Sigmoid colon (tissue), 6 donors: ENCODE measurements at regions not wholly inside any gene's neighbourhood (a gene's known extent, or its start where the extent isn't known, plus 50 kb on each side); places are given as distances from the start of the nearest gene placed in this dataset.

Experiments used
- DNase-seq: peaks from one replicate; pipeline ENCODE4 v3.0.0-alpha.2; 2019
- H3K27ac ChIP-seq, 4 donors: fragments of 200-600 bp; sonication (generic); one replicate each; pipeline ENCODE4 v1.5.1; 2016 to 2019; ENCODE audit warnings: mild to moderate bottlenecking in 1 of 4
- H3K27me3 ChIP-seq, 3 donors: fragments of 200-600 bp; sonication (generic); one replicate each; pipeline ENCODE4 v1.5.1; 2019; ENCODE audit warnings: mild to moderate bottlenecking in 1 of 3
- H3K36me3 ChIP-seq, 4 donors: fragments of 200-600 bp; sonication (generic); one replicate each; pipeline ENCODE4 v1.5.1; 2016 to 2019
- H3K4me1 ChIP-seq, 4 donors: fragments of 200-600 bp; sonication (generic); one replicate each; pipeline ENCODE4 v1.5.1; 2017 to 2019
- H3K4me3 ChIP-seq, 4 donors: fragments of 200-600 bp; sonication (generic); one replicate each; pipeline ENCODE4 v1.5.1; 2017 to 2019; ENCODE audit warnings: mild to moderate bottlenecking in 2 of 4, moderate library complexity in 1 of 4
- H3K9me3 ChIP-seq, 4 donors: fragments of 200-600 bp in 3 of 4; sonication (generic) in 3 of 4; one replicate each; pipeline versions ENCODE4 v1.5.1 to v1.6.1; 2013 to 2019
- EP300 ChIP-seq, 4 donors: sonication (generic); formaldehyde crosslinking; IDR thresholded peaks; one replicate each; pipeline ENCODE4 v1.6.1; 2017; ENCODE audit warnings: antibody characterized with exemption in 4 of 4
- POLR2A ChIP-seq, 2 donors: fragments of 450-650 bp; IDR thresholded peaks; one replicate each; pipeline ENCODE4 v1.6.1; 2016; ENCODE audit warnings: antibody characterized with exemption in 2 of 2, mild to moderate bottlenecking in 2 of 2, moderate library complexity in 2 of 2
- POLR2AphosphoS5 ChIP-seq, 4 donors: sonication (generic); formaldehyde crosslinking; IDR thresholded peaks; one replicate each; pipeline ENCODE4 v1.6.1; 2017; ENCODE audit warnings: antibody characterized with exemption in 4 of 4
- WGBS, 2 donors: extraction: QIAGEN DNeasy Blood & Tissue Kit; methylation state at CpG; one replicate each; pipeline ENCODE4 v1.1.7; 2013; 5-methylcytosine and 5-hydroxymethylcytosine counted together
- intact Hi-C: fragments of 100-400 bp; cut with DNase I; formaldehyde crosslinking; loops from one replicate; pipeline ENCODE4 v1.15.1; 2023
- TF ChIP-seq, protein P1 (sequence below), 4 experiments: fragments of 450-650 bp in 3 of 4; fragments of 200-600 bp in 1 of 4; IDR thresholded peaks; one replicate each; pipeline ENCODE4 v1.5.1; 2016 to 2019; ENCODE audit warnings: antibody characterized with exemption in 4 of 4, mild to moderate bottlenecking in 3 of 4, moderate library complexity in 2 of 4
- donor health status: healthy with polysubstance abuse.
- donor health status: healthy.

DNA sequence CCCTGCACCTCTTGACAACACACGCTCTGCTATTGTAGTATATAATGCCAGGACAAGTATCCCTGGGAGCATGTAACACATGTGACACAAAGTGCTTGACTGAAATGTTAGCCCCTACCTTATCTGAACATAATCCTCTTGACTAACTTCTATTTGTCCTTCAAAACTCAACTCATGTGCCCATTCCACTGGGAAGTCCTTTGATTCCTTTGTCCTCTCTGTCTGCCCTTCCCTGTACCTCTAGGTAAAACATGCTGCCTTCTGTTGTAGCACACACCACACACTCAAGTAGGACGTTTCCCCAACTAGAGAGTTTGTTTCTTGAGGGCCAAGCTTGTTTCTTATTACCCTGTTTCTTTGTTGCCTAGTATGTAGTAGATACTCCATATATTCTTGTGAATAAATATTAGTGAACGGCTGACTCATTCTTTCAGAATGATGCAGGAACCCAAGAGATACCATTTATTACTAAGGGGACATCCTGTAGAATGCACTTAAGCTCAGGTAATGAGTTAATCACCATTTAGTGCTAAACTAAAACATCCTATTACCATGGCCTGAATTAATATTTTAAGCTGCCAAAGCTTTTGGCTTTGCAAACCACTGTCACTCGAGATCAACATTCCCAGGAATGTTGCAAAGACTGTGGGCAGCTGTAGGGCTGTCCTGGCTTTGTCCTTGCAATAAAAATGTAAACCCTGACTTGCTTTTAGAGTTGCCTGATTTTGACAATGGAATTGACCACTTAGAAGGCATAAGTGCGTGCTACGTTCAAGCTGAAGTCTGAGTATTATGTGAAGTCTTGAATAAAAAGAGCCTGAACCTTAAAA, 313.4 kb downstream of the COG6 start:
- intact Hi-C loops = no loop called here
- no peaks in the 10 kb centered on the region for H3K4me1 ChIP-seq
- TF ChIP-seq EP300 (IDR thresholded peaks at IDR 0.05) (no peak), POLR2AphosphoS5 (IDR thresholded peaks at IDR 0.05) (no peak), POLR2A (IDR thresholded peaks at IDR 0.05) (no peak)
- TF ChIP-seq, protein P1, sequence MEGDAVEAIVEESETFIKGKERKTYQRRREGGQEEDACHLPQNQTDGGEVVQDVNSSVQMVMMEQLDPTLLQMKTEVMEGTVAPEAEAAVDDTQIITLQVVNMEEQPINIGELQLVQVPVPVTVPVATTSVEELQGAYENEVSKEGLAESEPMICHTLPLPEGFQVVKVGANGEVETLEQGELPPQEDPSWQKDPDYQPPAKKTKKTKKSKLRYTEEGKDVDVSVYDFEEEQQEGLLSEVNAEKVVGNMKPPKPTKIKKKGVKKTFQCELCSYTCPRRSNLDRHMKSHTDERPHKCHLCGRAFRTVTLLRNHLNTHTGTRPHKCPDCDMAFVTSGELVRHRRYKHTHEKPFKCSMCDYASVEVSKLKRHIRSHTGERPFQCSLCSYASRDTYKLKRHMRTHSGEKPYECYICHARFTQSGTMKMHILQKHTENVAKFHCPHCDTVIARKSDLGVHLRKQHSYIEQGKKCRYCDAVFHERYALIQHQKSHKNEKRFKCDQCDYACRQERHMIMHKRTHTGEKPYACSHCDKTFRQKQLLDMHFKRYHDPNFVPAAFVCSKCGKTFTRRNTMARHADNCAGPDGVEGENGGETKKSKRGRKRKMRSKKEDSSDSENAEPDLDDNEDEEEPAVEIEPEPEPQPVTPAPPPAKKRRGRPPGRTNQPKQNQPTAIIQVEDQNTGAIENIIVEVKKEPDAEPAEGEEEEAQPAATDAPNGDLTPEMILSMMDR (IDR thresholded peaks at IDR 0.05) = no peak
- no peak overlapping the region for H3K27ac ChIP-seq
- H3K36me3 ChIP-seq = no peaks in the 10 kb centered on the region
- no peaks in the 10 kb centered on the region for H3K9me3 ChIP-seq
- no peak for DNase-seq
- H3K4me3 ChIP-seq = no peak overlapping the region
- 71 to 85% methylated on average over 6 of the region's 6 CpGs for WGBS, 2 donors
- no peaks in the 10 kb centered on the region for H3K27me3 ChIP-seq

DNA sequence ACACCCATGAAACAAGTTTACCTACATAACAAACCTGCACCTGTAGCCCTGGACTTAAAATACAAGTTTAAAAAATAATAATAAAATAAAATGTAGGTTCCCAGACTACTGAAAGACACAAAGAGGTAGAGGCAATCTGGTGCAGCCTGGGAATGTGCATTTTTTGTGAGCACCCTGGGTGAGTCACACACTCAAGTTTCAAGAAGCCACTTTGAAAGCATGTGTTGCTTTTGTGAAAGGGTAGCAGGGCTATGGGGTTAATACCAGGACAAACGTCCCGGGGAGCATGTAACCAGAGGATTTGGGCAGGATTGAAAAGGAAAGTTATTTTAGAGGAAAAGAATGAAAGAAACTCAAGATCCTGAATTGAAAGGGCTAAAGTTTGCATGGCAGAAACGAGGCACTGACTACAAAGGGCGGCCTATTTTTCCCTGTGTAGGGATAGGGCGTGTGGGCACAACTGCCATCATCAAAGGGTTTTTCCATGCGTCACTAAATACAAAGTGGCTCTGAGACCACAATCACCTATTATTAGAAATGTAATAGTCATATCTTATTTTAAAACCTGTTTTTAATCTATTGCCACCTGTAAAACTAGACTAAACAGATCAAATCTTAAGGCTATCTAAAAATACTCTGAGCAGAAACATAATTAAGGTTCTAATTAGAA, 314.9 kb downstream of the COG6 start:
- no peak overlapping the region for H3K27ac ChIP-seq
- no peaks in the 10 kb centered on the region for H3K4me1 ChIP-seq
- 74 to 77% methylated on average over 6 of the region's 6 CpGs for WGBS, 2 donors
- no peaks in the 10 kb centered on the region for H3K27me3 ChIP-seq
- no peak for DNase-seq
- intact Hi-C loops = no loop called here
- H3K4me3 ChIP-seq = no peak overlapping the region
- TF ChIP-seq POLR2A (IDR thresholded peaks at IDR 0.05) (no peak), EP300 (IDR thresholded peaks at IDR 0.05) (no peak), POLR2AphosphoS5 (IDR thresholded peaks at IDR 0.05) (no peak)
- TF ChIP-seq, protein P1 (IDR thresholded peaks at IDR 0.05) = no peak
- H3K36me3 ChIP-seq = no peaks in the 10 kb centered on the region
- no peaks in the 10 kb centered on the region for H3K9me3 ChIP-seq

DNA sequence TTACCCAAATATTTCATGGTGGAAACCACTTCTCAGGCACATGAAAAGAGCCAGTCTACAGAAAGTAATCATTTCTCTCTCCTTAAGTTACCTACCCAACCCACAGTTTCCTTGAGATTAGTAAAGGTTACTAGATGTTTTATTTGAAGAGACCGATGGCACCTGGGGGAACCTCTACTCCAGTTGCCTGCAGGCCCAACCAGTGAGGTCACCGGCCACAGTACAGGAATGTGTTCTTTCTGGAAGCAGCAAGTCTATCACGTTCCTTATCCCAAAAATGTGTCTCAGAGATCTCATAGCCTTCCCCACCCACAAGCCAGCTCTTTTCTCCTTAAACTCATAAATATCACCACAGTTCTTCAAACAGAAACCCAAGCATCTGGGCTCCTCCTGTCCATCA, 316.1 kb downstream of the COG6 start:
- WGBS, 2 donors = 87 to 89% methylated on average over 3 of the region's 3 CpGs
- intact Hi-C loops = no loop called here
- H3K4me3 ChIP-seq = no peak overlapping the region

DNA sequence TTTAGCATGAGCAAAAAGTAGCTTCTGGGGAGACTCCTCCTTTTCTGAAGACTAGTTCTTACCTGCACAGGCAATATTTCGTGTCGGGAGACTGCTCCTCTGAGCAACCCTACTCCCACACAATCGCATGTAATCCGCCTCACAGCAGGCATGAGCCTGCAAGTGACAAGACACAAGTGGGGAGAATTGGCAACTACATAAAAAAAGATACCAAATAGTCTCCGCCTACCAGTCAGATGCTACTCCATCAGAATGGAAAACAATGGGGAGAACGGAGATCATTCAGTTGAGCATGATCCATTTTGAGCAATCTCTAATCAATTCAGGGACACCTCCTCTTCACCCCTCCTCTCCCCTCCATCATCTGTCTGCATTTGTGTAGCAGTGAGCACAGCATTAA, 321.0 kb downstream of the COG6 start:
- intact Hi-C loops = no loop called here
- no peak for DNase-seq
- 87 to 91% methylated on average over 6 of the region's 6 CpGs for WGBS, 2 donors
- no peak overlapping the region for H3K4me3 ChIP-seq
- no peaks in the 10 kb centered on the region for H3K36me3 ChIP-seq
- no peaks in the 10 kb centered on the region for H3K27me3 ChIP-seq
- no peaks in the 10 kb centered on the region for H3K9me3 ChIP-seq
- TF ChIP-seq POLR2AphosphoS5 (IDR thresholded peaks at IDR 0.05) = no peak
- no peak for TF ChIP-seq EP300 (IDR thresholded peaks at IDR 0.05)
- no peak for TF ChIP-seq POLR2A (IDR thresholded peaks at IDR 0.05)
- TF ChIP-seq, protein P1 (IDR thresholded peaks at IDR 0.05) = no peak
- H3K4me1 ChIP-seq = no peaks in the 10 kb centered on the region
- no peak overlapping the region for H3K27ac ChIP-seq

More for the DNA sequence above, 316.1 kb downstream of the COG6 start:
- no peak for TF ChIP-seq POLR2AphosphoS5 (IDR thresholded peaks at IDR 0.05)
- H3K27me3 ChIP-seq = no peaks in the 10 kb centered on the region
- no peaks in the 10 kb centered on the region for H3K4me1 ChIP-seq
- H3K9me3 ChIP-seq = no peaks in the 10 kb centered on the region
- DNase-seq = no peak
- H3K27ac ChIP-seq = no peak overlapping the region
- H3K36me3 ChIP-seq = no peaks in the 10 kb centered on the region

DNA sequence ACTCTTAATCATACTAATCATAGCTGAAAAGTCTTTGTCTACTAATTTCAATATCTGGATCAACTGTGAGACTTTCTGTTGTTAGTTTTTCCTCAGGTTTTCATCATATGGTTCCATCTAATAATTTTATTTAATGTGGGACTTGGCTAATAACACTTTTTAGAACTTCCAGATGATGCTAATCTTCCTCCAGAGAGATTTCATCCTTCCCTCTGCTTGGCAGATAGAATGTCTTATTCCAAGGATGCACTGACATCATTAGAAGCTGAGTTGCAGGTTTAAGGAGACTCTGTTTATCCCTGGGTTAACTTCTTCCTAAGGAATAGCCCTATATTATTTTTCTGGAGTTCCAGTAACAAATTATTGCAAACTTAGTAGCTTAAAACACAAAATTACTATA, 325.6 kb downstream of the COG6 start:
- TF ChIP-seq POLR2A (IDR thresholded peaks at IDR 0.05) (no peak), EP300 (IDR thresholded peaks at IDR 0.05) (no peak)
- no peak for DNase-seq
- H3K4me3 ChIP-seq = no peak overlapping the region
- H3K27ac ChIP-seq = no peak overlapping the region
- no peaks in the 10 kb centered on the region for H3K4me1 ChIP-seq
- H3K9me3 ChIP-seq = no peaks in the 10 kb centered on the region
- no peaks in the 10 kb centered on the region for H3K27me3 ChIP-seq
- H3K36me3 ChIP-seq = no peaks in the 10 kb centered on the region
- intact Hi-C loops = no loop called here
